OCI-LY7 (cell line): ENCODE measurements at regions not wholly inside any gene's neighbourhood (a gene's known extent, or its start where the extent isn't known, plus 50 kb on each side); places are given as distances from the start of the nearest gene placed in this dataset.

Experiments used
- BruUV-seq: library from RNA; stranded (reverse); fragments of 400-500 nt; replicated peaks from 2 replicates; lab custom pipeline; 2021; lab: Mats Ljungman, UMichigan
- CTCF ChIA-PET: fragments of 300-600 bp; sonication (Branson Sonifier 250); formaldehyde crosslinking; loops from one replicate; lab custom pipeline; 2022; ENCODE audit warnings: antibody characterized with exemption; ENCODE audit not compliant: unreplicated experiment; lab: Charles Lee
- POLR2A ChIA-PET: fragments of 300-600 bp; sonication (Branson Sonifier 250); formaldehyde crosslinking; loops from one replicate; lab custom pipeline; 2022; ENCODE audit warnings: antibody characterized with exemption; lab: Charles Lee
- DNase-seq: peaks from one replicate; pipeline ENCODE4 v3.0.0-alpha.2; 2015; ENCODE audit warnings: low spot score
- H2AFZ ChIP-seq: fragments of 200-600 bp; sonication (generic), shearing (Covaris generic); 2 replicates; pipeline ENCODE4 v1.6.1; 2014; ENCODE audit warnings: mild to moderate bottlenecking, antibody characterized with exemption, low read length, moderate library complexity
- H3K27ac ChIP-seq: fragments of 200-600 bp; sonication (generic); 2 replicates; pipeline ENCODE4 v1.5.1; 2014; ENCODE audit warnings: mixed run types, low read depth, mild to moderate bottlenecking, moderate library complexity, low read length, inconsistent platforms; ENCODE audit not compliant: poor library complexity, severe bottlenecking
- H3K36me3 ChIP-seq: fragments of 200-600 bp; sonication (generic); 2 replicates; pipeline ENCODE4 v1.6.1; 2014; ENCODE audit warnings: mild to moderate bottlenecking, antibody characterized with exemption, low read length, moderate library complexity, mixed read lengths; ENCODE audit not compliant: insufficient read depth
- H3K4me1 ChIP-seq: fragments of 200-600 bp; sonication (generic); 2 replicates; pipeline ENCODE4 v1.5.1; 2014; ENCODE audit warnings: mild to moderate bottlenecking, low read length; ENCODE audit not compliant: insufficient read depth, poor library complexity, severe bottlenecking
- H3K4me2 ChIP-seq: fragments of 200-600 bp; sonication (generic); 2 replicates; pipeline ENCODE4 v1.6.1; 2014; ENCODE audit warnings: mild to moderate bottlenecking, low read length
- H3K4me3 ChIP-seq: fragments of 200-600 bp; sonication (generic); 2 replicates; pipeline ENCODE4 v1.5.1; 2014; ENCODE audit warnings: mild to moderate bottlenecking, low read depth, low read length; ENCODE audit not compliant: poor library complexity, severe bottlenecking
- H3K79me2 ChIP-seq: fragments of 200-600 bp; sonication (generic); 2 replicates; pipeline ENCODE4 v1.6.1; 2016; ENCODE audit warnings: low read depth, mild to moderate bottlenecking, low read length, moderate library complexity, mixed read lengths; ENCODE audit not compliant: insufficient read depth
- H3K9me2 ChIP-seq: fragments of 200-600 bp; sonication (generic); 2 replicates; pipeline ENCODE4 v1.6.1; 2016; ENCODE audit warnings: mild to moderate bottlenecking, low read length, mixed read lengths; ENCODE audit not compliant: insufficient read depth
- H3K9me3 ChIP-seq: fragments of 200-600 bp; sonication (generic); 2 replicates; pipeline ENCODE4 v1.6.1; 2014; ENCODE audit warnings: mild to moderate bottlenecking, mixed run types, low read length, mixed read lengths
- H4K20me1 ChIP-seq: fragments of 200-600 bp; sonication (generic); 2 replicates; pipeline ENCODE4 v1.6.1; 2014; ENCODE audit warnings: mild to moderate bottlenecking, antibody characterized with exemption, low read length, moderate library complexity, mixed read lengths; ENCODE audit not compliant: insufficient read depth
- EZH2phosphoT487 ChIP-seq: fragments of 200-600 bp; sonication (generic); IDR thresholded peaks from 2 replicates; pipeline ENCODE4 v1.6.1; 2018; ENCODE audit warnings: low read depth, borderline replicate concordance, mild to moderate bottlenecking, mixed run types, antibody characterized with exemption, low read length, moderate library complexity, mixed read lengths
- intact Hi-C: fragments of 100-400 bp; cut with micrococcal nuclease; formaldehyde crosslinking; loops from one replicate; pipeline ENCODE4 v1.10.0; 2022; ENCODE audit not compliant: unreplicated experiment
- TF ChIP-seq, protein P1 (sequence below): fragments of 200-600 bp; sonication (generic); conservative IDR thresholded peaks from 2 replicates; pipeline ENCODE4 v1.5.1; 2014; ENCODE audit warnings: mild to moderate bottlenecking, antibody characterized with exemption, low read length, moderate library complexity, mixed read lengths

DNA sequence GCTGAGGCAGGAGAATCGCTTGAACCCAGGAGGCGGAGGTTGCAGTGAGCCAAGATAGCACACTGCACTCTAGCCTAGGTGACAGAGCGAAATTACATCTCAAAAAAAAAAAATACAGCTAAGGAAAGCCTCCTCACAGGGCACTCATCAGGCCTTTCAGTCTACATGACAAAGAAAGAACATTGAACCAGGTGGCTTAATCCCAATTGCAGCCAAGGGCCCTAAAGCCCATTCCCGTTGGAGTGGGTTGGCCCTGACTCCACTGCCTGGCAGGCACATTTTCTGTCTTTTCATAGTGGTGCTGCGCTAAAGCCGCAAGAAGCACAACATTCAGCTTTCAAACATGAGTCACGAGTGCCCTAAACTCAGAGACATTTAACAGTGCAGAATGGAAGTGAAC lies 372.5 kb downstream of the RNF144A start:
- no peaks in the 10 kb centered on the region for H3K4me1 ChIP-seq
- no peaks in the 10 kb centered on the region for H3K9me2 ChIP-seq
- no peak overlapping the region for H3K4me2 ChIP-seq
- ChIA-PET CTCF (no interaction called here), POLR2A (interaction anchor here (0.7 kb wide), 1 partner anchor 384 kb away, joined by 3 read pairs; no protein-coding TSS in a partner anchor)
- H3K36me3 ChIP-seq = no peaks in the 10 kb centered on the region
- BruUV-seq = no TSS peak
- no peak overlapping the region for H3K4me3 ChIP-seq
- no peak overlapping the region for H3K27ac ChIP-seq
- H3K9me3 ChIP-seq = no peaks in the 10 kb centered on the region
- H4K20me1 ChIP-seq = no peaks in the 10 kb centered on the region
- intact Hi-C loops = no loop called here
- TF ChIP-seq, protein P1, sequence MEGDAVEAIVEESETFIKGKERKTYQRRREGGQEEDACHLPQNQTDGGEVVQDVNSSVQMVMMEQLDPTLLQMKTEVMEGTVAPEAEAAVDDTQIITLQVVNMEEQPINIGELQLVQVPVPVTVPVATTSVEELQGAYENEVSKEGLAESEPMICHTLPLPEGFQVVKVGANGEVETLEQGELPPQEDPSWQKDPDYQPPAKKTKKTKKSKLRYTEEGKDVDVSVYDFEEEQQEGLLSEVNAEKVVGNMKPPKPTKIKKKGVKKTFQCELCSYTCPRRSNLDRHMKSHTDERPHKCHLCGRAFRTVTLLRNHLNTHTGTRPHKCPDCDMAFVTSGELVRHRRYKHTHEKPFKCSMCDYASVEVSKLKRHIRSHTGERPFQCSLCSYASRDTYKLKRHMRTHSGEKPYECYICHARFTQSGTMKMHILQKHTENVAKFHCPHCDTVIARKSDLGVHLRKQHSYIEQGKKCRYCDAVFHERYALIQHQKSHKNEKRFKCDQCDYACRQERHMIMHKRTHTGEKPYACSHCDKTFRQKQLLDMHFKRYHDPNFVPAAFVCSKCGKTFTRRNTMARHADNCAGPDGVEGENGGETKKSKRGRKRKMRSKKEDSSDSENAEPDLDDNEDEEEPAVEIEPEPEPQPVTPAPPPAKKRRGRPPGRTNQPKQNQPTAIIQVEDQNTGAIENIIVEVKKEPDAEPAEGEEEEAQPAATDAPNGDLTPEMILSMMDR = no peak
- TF ChIP-seq EZH2phosphoT487 = no peak
- no peaks in the 10 kb centered on the region for H3K79me2 ChIP-seq
- DNase-seq = no peak
- H2AFZ ChIP-seq = no peak overlapping the region

DNA sequence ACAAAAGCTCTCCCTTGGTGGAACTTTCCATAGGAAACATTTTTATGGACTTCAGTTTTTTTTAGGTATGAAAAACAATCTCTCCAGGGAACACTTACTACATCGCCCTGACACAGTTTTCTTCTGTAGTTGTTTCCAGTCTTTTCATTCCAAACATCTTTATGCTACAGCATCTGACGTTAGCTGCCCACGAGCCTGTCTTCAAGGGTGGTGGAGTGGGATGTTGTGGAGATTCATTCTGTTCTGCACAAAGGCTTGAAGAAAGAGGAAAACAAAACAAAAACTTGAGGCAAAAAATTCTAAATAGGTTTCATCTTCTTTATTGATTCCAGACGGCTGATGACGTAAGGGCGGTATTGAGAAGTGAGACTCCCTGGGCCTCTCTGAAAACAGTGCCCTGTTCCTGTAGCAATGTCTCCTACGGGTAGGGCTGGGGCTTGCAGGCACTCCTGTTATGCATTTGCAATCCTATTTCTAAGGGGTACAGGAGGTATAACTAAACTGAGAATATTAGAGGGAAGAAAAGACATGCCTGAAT lies 375.0 kb downstream of the RNF144A start:
- H3K27ac ChIP-seq = no peak overlapping the region
- no peaks in the 10 kb centered on the region for H4K20me1 ChIP-seq
- TF ChIP-seq, protein P1 = no peak
- no peak for TF ChIP-seq EZH2phosphoT487
- intact Hi-C loops = no loop called here
- CTCF ChIA-PET = no interaction called here
- POLR2A ChIA-PET = interaction anchor here (0.8 kb wide), 1 partner anchor 20 kb away, joined by 4 read pairs; no protein-coding TSS in a partner anchor
- DNase-seq = no peak
- no peaks in the 10 kb centered on the region for H3K9me2 ChIP-seq
- H2AFZ ChIP-seq = no peak overlapping the region
- no peaks in the 10 kb centered on the region for H3K9me3 ChIP-seq
- H3K79me2 ChIP-seq = no peaks in the 10 kb centered on the region
- BruUV-seq = no TSS peak
- no peaks in the 10 kb centered on the region for H3K36me3 ChIP-seq
- no peaks in the 10 kb centered on the region for H3K4me1 ChIP-seq
- no peak overlapping the region for H3K4me3 ChIP-seq
- no peak overlapping the region for H3K4me2 ChIP-seq

DNA sequence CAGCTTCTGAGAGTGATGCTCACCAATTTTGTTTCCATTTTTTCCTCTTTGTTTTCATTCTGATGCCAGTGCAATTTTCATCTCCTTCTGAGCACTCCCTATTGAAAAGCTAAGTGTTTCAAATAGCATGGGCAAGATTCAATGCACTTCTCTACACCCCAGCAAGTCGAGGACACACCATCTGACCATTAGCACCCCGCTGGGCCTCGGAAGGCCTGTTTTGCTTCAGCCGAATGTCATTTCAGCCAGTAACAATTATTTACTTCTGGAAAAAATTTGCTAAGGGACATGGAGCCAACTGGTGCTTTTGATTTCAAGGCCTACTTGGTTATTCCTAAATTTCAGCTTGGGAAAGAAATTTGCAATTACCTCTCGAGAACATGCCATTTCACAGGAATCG lies 392.4 kb downstream of the RNF144A start:
- H3K9me2 ChIP-seq = no peaks in the 10 kb centered on the region
- CTCF ChIA-PET = no interaction called here
- H4K20me1 ChIP-seq = no peaks in the 10 kb centered on the region
- H3K4me1 ChIP-seq = no peaks in the 10 kb centered on the region
- no peak overlapping the region for H3K4me3 ChIP-seq
- no peak overlapping the region for H3K4me2 ChIP-seq
- POLR2A ChIA-PET = interaction anchor here (0.9 kb wide), 1 partner anchor 32 kb away, joined by 3 read pairs; no protein-coding TSS in a partner anchor
- no peaks in the 10 kb centered on the region for H3K36me3 ChIP-seq
- no TSS peak for BruUV-seq
- H3K27ac ChIP-seq = no peak overlapping the region
- no peak for TF ChIP-seq EZH2phosphoT487
- TF ChIP-seq, protein P1 = no peak
- H3K79me2 ChIP-seq = no peaks in the 10 kb centered on the region
- intact Hi-C loops = no loop called here
- no peak for DNase-seq
- no peaks in the 10 kb centered on the region for H3K9me3 ChIP-seq
- no peak overlapping the region for H2AFZ ChIP-seq
